ENCODE measurements at regions not wholly inside any gene's neighbourhood (a gene's known extent, or its start where the extent isn't known, plus 50 kb on each side); places are given as distances from the start of the nearest gene placed in this dataset.

DNA sequence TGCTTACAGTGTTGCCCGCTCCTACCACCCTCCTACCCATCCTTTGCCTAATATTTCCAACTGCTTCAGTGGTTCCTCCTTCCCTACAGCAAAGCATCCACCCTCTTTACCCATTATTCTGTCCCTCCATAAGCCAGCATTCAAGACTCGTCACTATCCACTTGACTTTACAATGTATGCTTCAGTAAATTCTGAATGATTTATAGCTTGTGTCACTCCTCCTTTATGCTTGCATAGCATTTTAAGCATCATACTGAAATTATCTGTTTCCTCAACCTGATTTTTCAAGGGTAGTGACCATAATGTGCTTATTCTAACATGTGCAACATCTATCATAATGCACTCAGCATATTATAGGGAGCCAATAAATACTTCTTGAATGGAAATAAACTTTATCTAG is 365.5 kb downstream of the RAB28 start:
- DNase-seq = no peak

DNA sequence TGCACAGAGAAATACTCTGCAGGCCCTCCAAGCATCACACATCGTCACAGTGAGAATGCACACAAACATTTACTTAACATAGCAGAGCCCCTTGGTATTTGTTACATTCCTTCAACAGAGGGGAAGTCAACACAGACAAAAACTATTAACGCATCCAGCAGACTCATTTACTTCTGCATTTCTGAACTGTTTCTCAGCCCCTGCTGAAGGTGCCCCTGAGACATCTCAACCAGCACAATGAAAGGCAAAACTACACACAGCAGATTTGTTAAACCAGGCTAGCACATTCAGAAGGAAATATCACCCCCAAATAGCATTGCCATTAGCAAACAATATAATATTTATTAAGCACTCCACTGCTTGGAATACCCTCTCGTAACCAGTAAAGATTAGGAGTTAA is 367.0 kb downstream of the RAB28 start:
- DNase-seq = no peak

DNA sequence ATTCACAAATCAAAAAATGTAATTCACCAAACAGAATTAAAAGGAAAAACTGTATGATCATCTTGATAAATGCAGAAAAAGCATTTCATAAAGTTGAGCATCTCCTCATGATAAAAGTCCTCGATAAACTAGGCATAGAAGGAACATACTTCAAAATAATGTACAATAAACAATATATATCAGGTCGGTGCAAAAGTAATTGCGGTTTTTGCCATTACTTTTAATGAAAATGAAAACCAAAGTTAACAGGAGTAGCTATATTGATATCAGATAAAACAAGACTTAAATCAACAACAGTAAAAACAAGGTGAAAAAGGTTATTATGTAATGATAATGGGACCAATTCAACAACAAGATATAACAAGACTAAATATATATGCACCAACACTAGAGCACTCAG is 372.1 kb downstream of the RAB28 start:
- DNase-seq = no peak

DNA sequence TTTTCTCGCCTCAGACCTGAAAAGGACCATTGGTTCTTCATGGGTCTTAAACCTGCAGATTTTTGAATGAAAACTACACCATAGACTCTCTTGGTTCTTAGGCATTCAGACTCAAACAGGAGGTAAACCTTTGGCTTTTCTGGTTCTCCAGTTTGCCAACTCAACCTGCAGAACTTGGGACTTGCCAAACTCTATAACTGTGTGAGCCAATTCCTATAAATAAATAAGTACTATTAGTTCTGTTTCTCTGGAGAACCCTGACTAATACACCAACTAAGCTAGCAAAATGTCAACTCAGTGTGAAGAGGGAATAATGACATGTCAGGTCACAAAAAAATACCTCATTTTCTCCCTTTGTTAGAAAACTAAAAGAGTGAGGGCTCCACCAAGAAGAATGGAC is 374.6 kb downstream of the RAB28 start:
- no peak for DNase-seq

DNA sequence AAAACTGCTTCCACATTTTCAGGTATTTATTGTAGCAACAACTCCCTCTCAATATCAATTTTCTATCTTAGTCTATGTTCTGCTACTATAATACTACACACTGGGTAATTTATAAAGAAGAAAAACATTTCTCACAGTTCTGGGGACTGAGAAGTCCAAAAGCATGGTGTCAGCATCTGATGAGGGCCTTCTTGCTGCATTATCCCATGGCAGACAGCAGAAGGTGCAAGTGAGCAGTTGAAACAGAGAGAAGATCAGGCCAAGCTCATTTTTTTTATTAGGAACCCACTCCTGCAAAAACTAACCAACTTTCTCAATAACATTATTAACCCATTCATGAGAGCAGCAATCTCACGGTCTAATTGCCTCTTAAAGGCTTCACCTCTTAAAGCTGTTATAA is 376.0 kb downstream of the RAB28 start:
- no peak for DNase-seq

DNA sequence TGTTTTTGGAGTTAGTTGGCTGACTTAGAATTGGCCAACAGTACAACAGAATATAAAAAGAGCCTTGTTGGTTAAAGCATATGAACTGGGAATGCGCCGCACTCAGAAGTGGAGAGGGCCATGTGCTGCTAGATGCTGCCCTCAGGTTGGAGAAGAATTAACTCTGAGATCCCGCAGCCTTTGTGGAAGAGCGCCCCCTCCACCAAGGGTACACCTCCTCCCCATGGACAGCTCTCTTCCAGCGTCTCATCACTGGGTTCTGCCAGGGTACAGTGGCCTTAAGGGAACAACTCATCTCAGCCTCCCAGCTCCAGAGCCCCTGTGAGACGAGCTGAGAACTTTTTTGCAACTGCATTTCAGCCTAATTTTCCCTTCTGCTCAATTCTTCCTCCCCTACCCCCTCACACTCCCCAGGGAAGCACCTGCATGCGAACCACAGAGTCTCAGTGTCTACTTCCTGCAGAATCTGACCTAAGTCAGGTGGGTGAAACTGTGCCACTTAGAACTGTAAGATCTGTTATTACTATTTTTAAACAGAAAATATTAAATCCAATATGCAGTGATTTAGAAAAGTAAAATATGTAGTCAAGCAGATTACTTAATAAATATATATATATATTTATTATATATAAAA is 380.6 kb downstream of the RAB28 start:
- no peak for DNase-seq

DNA sequence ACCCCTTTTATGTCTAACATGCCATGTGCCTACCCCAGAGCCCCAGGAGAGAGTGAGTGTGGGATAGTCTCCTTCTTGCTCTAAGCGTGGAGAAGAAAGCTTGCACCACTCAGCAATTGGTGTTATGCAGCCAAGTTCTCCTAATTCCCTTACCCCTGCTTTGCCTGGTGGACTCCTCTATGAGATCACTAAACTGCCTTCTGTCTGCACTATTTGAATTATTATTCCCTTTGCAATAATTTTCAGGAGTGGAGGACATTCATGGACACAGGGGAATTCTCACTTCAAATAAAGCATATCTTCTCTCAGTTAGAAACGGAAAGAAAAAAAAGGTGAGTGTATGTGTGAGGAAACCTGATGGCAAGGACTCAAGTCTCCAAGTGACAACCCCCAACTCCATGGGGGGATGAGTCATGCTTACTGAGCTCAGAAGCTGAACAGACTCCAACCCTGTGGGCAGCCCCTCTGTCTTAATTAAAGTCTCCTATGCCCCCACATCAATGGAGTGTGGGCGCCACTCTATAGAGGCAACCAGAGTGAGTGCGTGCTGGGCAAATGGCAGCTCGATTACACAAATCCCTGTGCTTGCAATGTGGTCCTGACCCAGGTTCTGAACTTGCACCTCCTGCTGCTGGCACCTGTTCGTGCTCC is 381.9 kb downstream of the RAB28 start:
- no peak for DNase-seq

DNA sequence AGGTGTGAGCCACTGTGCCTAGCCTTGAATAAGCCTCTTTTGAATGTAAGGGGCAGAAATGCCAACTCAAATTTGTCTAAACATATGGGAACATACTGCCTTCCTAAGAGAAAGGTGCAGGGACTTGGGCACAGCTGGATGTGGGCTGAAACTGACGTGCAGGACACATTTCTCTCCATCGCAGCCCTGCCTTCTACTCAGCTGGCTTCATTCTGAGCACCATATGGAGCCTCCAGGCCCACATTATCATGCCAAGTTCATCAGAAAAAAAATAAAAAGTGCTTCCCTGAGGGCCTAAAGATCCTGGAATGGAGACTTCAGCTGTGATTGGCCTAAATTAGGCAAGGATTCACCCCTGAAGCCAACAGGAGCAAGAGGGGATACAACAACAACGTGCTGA is 386.2 kb downstream of the RAB28 start:
- no peak for DNase-seq

DNA sequence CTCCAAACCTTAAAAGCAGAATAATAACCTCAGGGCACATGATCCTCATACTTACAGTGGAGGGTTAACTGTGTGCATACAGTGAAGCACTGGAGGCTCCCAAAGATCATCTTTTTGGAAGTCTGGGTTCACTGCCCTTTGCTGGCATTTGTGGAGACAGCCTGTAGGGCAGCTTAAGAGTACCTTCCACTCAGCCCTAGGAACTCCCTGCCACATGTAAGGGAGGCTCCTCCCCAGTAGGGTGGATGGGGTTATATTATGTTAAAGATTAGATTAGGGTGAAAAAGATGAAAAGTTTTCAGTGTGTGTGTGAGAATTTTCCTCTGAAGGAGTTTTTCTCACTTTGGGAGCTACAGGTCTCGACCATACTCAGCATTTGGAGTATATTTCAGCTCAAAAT is 388.4 kb downstream of the RAB28 start:
- DNase-seq = no peak

DNA sequence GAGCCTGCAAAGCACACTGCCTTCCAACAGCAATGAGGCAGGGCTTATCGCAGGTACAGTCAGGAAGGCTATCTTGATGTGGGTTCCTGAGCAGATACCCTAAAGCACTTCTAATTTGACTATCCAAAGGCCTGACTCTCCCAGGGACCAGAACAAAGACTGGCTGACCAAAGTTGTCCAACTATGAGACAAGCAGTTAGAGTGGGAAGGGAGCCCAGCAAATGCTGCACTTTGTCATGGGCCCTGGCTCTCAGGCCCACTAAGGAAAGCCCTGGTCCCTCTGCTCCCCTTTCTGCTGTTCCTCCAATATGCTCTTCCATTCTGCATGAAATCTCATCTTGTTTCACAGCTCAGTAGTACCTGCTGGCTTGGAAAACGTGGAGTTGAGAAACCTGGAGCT is 391.0 kb downstream of the RAB28 start:
- no peak for DNase-seq

DNA sequence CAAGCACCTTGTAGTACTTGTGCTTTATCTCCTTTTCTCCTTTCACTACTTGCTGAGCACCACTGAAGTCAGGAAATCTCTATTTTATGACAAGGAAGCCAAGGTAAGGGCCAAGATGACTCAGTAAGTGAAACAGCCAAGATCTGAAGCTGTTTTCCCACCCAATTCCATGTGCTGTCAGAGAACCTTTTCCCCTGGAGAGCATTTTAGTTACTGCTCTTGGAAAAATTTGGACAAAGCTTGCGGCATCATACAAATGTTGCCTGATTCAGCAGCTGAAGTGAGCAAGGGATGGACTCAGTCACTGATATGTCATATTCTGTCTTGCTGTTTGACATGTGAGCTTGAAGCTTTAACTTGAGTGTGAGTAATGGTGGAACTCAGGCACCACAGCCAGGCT is 391.4 kb downstream of the RAB28 start:
- no peak for DNase-seq

DNA sequence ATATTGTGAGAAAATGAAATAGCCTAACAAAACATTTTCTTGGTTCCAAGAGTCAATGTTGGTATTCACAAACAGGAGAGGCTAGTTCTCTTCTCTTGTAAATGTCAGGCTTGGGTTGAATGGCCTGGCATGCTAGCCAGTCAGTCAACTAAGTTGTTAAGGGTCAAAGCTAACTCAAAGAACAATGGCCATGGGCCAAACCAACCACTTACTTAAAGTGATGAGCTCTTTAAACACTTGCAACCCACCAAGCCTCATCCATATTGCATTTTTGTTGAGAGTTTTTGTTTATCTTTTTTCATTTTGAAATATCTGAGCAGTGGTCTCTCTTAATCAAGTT is 394.5 kb downstream of the RAB28 start:
- DNase-seq = no peak

DNA sequence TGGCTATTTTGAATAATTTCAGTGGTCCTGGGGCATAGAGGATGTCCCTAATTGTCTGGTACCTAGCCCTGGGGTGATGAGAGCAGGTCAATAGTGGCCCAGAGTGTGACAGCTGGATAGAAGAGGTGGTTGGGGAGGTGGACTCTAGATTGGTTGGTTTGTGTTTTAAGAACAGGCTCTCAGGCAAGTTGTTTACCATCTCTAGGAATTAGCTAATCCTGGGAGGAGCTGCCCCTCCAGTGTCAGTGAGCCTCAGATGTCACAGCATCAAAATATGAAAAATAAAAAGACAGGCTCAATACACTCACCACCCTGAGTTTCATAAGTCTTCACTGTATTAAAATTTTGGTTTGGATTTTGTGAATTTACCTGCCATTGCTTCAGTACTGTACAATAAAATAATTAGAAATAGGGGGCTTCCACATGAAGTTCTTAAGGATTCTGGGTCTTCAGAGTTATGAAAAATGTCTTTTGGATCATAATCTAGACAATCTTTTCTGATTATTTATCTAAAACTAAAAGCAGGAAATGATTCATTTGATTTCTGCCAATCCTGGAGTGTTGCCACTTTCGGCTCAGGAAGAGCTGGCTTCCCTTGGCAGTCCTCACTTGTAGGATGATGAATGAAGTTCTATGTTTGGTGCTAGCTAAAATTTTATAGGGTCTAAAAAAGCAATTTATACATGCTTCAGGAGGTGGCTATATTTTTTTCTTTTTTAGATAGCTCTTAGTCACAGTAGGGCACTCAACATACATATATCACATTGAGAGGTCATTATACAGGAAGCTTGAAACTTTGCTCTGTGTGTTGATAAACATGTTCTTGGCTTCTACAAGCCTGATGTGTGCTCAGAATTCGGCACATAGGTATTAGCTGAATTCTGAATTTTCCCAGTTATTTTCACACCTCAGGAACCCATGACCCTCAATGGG is 395.1 kb downstream of the RAB28 start:
- DNase-seq = no peak

DNA sequence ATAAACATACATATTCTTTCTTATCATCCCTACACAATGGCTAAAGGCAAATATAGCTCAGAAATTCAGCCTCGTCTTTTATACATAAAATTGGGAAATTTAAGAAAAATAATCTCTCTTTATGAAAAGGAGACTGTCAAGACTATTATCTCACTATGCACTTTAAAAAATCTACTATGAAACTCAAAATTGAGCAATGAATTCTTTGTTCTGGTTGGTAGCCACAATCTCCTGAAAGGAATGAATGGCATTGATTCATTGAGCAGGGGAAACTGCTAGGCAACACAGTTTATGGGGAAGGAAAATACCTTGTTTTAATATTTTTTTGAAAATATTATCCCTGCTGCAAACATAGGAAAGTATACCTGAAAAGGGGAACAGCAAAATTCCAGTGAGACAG is 397.1 kb downstream of the RAB28 start:
- DNase-seq = no peak

DNA sequence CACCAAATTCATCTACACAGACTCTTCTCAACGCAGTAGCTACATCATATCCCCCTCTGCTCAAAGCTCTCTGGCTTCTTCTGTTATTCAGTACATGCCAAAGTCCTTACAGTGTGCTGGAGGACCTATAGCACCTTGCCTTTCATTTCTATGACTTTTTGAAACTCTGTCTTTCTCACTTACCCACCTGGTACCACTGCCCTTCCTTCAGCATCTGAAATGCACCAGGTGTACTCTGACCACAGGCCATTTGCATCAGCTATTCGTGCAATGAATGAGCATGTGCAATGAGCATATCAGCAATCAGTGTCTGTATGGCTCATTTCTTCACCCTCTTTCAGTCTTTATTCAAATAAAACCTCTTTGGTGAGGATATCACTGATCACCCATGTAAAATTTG is 399.9 kb downstream of the RAB28 start:
- no peak for DNase-seq

DNA sequence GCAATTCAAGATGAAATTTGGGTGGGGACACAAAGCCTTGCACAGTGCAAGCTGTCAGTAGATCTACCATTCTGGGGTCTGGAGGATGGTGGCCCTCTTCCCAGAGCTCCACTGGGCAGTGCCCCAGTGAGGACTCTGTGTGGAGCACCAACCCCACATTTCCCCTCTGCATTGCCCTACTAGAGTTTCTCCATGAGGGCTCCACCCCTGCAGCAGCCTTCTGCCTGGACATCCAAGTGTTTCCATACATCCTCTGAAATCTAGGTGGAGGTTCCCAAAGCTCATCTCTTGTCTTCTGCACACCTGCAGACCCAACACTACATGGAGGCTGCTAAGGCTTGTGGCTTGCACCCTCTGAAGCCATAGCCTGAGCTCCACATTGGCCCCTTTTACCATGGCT is 402.3 kb downstream of the RAB28 start:
- no peak for DNase-seq

DNA sequence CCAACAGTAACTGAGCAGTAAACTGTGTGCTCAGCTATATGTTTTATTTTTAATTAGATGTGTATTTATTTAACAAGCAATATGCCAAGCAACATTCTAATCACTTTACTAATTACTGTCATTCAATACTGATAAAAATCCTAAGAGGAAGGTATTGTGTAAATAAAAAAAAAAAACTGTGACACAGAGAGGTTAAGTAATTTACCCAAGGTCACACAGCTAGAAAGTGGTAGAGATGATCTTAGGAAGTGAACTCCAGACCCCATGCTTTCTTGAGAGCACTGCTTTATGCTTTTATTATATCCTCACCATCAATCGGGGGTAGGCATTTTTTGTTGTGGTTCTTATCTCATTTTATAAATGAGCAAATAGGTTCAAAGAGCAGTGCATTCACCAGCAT is 417.1 kb downstream of the RAB28 start:
- no peak for DNase-seq

DNA sequence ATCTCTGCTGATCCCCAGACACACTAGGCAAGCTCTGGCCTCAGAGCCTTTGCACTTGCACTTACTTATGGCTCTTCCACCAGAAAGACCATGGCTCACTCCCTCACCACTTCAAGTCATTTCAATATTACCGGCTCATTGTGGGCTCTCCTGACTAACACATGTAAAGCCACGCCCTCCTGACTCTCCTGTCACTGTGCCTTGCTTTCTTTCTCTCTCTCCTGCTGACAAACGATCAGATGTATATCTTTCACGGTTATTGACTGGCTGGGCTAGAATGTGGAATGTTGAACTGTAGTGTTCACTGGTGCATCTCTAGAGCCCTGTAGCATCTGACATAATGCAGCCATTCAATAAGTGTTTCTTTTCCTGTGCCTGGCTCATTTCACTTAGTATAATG is 425.1 kb downstream of the RAB28 start:
- DNase-seq = no peak

DNA sequence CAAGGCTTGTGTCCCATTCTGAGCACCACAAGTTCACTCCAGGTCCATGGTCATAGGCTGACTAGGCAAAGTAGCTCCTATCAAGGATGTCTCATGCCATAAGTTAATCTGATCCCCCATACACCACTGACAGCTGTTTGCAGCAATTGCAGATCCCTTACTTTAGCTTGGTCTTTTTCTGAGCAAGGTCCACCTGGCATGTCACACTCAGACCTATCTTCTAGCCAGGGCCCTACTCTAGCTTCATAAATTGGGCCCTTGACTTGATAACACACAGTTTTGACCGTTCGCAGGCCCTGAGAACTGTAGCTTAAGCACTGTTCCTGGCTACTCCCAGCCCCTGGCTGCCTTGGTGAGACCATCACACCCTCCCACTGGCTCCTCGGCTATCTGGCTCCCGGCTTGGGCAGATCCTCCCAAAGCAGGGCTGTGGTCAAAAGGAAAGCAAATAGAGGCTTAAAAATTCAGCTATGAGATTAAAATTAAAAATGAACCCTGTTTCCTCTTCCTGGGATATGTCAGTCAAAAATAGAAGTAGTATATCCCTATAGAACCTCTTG is 427.4 kb downstream of the RAB28 start:
- DNase-seq = no peak

DNA sequence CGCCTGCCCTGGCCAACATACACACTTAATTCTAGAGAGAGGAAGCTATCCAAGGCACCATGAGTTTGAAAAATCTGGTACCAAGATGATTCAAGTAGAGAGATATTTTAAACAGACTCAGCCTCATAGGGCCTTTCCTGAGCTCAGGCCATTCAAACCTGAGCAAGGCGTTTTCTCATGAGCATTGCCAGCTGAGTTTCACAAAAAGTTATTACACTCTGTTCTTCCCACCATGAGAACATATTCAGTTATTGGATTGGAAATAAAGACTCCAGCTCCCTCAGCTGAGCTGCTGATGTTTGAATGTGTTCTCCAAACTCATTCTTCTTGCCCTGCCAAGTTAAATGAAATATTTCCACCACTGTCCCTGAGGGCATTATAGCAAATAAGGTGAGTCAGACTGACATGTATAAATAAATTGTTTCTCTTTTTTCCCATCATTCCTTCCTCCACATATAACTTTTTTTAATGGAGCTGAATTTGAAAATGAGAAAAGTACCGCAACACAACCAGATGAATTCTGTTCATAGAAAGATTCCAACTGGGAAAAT is 429.6 kb downstream of the RAB28 start:
- DNase-seq = no peak

DNA sequence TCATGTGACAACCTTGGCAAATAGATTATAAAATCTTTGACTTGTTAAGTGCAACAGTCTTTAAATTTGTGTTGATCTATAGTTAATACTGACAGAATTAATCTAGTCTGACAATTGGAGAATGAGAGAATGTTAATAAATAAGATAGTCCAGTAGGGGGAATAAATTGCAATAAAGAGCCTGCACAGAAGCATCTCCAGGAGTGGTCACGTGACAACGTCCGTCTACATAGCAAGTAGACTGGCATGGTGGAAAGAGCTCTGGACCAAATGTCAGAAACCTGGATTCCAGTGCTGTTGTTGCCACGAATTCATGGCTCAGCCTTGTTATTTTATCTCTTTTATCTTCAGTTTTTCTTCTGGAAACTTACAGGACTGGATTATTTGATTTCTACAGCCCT is 436.5 kb downstream of the RAB28 start:
- no peak for DNase-seq

DNA sequence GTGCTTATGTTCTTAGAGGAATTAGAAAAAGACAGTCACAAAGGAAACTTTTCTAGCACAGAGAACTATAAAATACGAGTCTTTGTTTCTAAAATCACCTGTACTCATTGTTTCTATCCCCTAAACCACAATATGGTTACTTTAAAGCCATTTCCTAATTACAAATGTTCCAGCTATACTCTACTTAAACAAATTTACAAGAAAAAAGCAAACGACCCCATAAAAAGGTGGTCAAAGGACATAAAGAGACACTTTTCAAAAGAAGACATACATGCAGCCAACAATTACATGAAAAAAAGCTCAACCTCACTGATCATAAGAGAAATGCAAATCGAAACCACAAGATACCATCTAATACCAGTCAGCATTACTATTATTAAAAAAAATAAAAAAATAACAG is 447.3 kb downstream of the RAB28 start:
- no peak for DNase-seq

DNA sequence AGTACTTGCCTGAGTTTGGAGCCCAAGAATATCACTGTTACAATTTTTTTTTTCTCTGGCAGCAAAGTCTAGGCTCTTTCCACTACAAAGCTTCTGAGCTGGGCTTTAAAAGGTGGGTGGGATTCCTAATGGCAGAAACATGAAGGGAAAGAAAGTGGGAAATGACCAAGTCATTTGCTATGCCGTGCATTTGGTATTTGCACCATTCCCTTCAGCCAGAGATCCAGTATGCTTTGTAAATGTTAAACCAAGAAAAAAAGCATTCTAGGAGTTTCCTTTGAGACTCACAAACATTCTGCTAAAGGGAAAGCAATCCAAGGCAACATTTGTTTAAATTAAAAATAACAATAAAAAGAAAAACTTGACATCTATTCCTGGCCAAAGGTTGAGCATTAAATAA is 451.2 kb downstream of the RAB28 start:
- DNase-seq = no peak

Data from activated CD4-positive, alpha-beta T cell treated with anti-CD3 and anti-CD28 coated beads for 48 hours (primary cell).